ENCODE measurements at regions not wholly inside any gene's neighbourhood (a gene's known extent, or its start where the extent isn't known, plus 50 kb on each side); places are given as distances from the start of the nearest gene placed in this dataset.

DNA sequence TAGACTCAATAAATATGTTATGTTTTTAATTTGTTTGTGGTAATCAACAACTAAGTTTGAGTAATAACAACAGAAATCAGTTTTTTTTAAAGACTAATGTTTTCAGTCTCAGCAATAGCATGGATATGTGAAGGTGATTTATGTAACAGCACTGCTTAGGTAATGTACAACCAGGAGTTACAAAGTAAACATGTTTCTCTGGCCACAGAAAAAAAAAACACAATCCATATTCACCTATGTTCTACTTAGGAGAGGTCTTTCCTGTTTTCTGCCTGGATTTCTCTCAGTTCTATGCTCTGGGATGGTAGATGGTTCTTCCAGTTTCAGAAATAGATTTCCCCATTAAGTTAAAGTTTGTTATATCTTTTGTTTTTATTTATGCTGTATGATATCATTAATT, 579.4 kb downstream of the SI start:
- no peaks in the 10 kb centered on the region for H3K27me3 ChIP-seq (replicated peaks in 1 of 4; ENCODE audit: control extremely low read depth in 1 of 4, control insufficient read depth in 3 of 4, insufficient read depth in 4 of 4, low read length in 3 of 4)
- CTCF ChIA-PET, result no interaction called here
- Mint-ChIP-seq H3K4me1 (no peaks in the 10 kb centered on the region), H3K4me3 (no peak overlapping the region), H3K9me3 (ENCODE audit: insufficient read depth) (peaks cover 8% of the 10 kb centered on the region), H3K27me3 (no peaks in the 10 kb centered on the region), H3K27ac (no peak overlapping the region)
- H4K20me1 ChIP-seq (ENCODE audit: control insufficient read depth, insufficient read depth, low read length, poor library complexity, severe bottlenecking), result no peaks in the 10 kb centered on the region
- POLR2A ChIA-PET, result no interaction called here
- DNase-seq (no peak), ATAC-seq (ENCODE audit: low read depth) (no peak)
- no peaks in the 10 kb centered on the region for H3K79me2 ChIP-seq (ENCODE audit: control insufficient read depth, insufficient read depth, low read length)
- peaks cover 0 to 3% (median 0%) of the 10 kb centered on the region in 3 donors for H3K9me3 ChIP-seq (ENCODE audit: control extremely low read depth in 1 of 3, control insufficient read depth in 2 of 3, insufficient read depth in 1 of 3, low read length in 2 of 3)
- H3K36me3 ChIP-seq (replicated peaks in 1 of 2; ENCODE audit: control extremely low read depth in 1 of 2, control insufficient read depth in 1 of 2, extremely low read depth in 1 of 2, insufficient read depth in 2 of 2, low read length in 1 of 2), result no peaks in the 10 kb centered on the region
- intact Hi-C loops (cut with micrococcal nuclease), result no loop called here
- H3K4me3 ChIP-seq (ENCODE audit: control extremely low read depth in 1 of 5, extremely low read depth in 1 of 5, insufficient read depth in 1 of 5, low read depth in 2 of 5, low read length in 4 of 5), result no peak overlapping the region
- H3K9ac ChIP-seq (ENCODE audit: low read length), result no peak overlapping the region
- H3K4me2 ChIP-seq (replicated peaks; ENCODE audit: low read depth, low read length, poor library complexity, severe bottlenecking), result no peak overlapping the region
- H3K27ac ChIP-seq (ENCODE audit: low read length in 2 of 2), result no peak overlapping the region
- H2AFZ ChIP-seq (ENCODE audit: insufficient read depth, low read depth, low read length, poor library complexity, severe bottlenecking), result no peak overlapping the region
- H3K4me1 ChIP-seq (ENCODE audit: control insufficient read depth in 2 of 2, insufficient read depth in 2 of 2, low read length in 2 of 2), result no peaks in the 10 kb centered on the region
- TF ChIP-seq EZH2 (IDR thresholded peaks at IDR 0.05; ENCODE audit: borderline replicate concordance, insufficient read depth, low read depth, low read length, poor library complexity, severe bottlenecking), result no peak

DNA sequence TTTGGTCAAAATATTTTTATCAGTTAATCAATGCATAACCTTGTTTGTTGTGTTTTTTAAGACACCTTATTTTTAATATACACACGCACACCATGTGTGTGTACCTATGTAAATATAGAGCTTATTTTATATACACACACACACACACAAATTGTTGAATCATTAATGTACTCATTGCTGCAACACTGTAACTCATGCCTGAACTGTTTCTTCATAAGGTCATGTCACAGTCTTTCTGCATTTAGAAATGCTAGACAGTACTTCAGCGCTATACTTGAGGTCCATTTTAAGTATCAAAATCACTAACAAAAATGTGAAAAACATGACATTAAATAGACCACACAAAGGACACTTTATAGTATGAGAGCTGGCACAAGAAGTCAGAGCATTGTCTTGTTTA, 589.4 kb downstream of the SI start:
- ChIA-PET CTCF (no interaction called here), POLR2A (no interaction called here)
- ATAC-seq (ENCODE audit: low read depth) (no peak), DNase-seq (no peak)
- H3K4me3 ChIP-seq (ENCODE audit: control extremely low read depth in 1 of 5, extremely low read depth in 1 of 5, insufficient read depth in 1 of 5, low read depth in 2 of 5, low read length in 4 of 5), result no peak overlapping the region
- H3K9me3 ChIP-seq (ENCODE audit: control extremely low read depth in 1 of 3, control insufficient read depth in 2 of 3, insufficient read depth in 1 of 3, low read length in 2 of 3), result no peaks in the 10 kb centered on the region
- no peak overlapping the region for H3K27ac Mint-ChIP-seq
- intact Hi-C loops (cut with micrococcal nuclease), result no loop called here
- H3K9me3 Mint-ChIP-seq (ENCODE audit: insufficient read depth), result peaks cover 3% of the 10 kb centered on the region
- no peaks in the 10 kb centered on the region for H3K4me1 ChIP-seq (ENCODE audit: control insufficient read depth in 2 of 2, insufficient read depth in 2 of 2, low read length in 2 of 2)
- no peaks in the 10 kb centered on the region for H3K27me3 Mint-ChIP-seq
- H3K27me3 ChIP-seq (replicated peaks in 1 of 4; ENCODE audit: control extremely low read depth in 1 of 4, control insufficient read depth in 3 of 4, insufficient read depth in 4 of 4, low read length in 3 of 4), result no peaks in the 10 kb centered on the region
- no peak overlapping the region for H3K4me2 ChIP-seq (replicated peaks; ENCODE audit: low read depth, low read length, poor library complexity, severe bottlenecking)
- H3K4me1 Mint-ChIP-seq, result no peaks in the 10 kb centered on the region
- H2AFZ ChIP-seq (ENCODE audit: insufficient read depth, low read depth, low read length, poor library complexity, severe bottlenecking), result no peak overlapping the region
- no peaks in the 10 kb centered on the region for H3K36me3 ChIP-seq (replicated peaks in 1 of 2; ENCODE audit: control extremely low read depth in 1 of 2, control insufficient read depth in 1 of 2, extremely low read depth in 1 of 2, insufficient read depth in 2 of 2, low read length in 1 of 2)
- WGBS (ENCODE audit: insufficient coverage), result no CpG with 5 or more reads among the region's 2 CpGs
- no peak for TF ChIP-seq EZH2 (IDR thresholded peaks at IDR 0.05; ENCODE audit: borderline replicate concordance, insufficient read depth, low read depth, low read length, poor library complexity, severe bottlenecking)
- TF ChIP-seq, protein P1, sequence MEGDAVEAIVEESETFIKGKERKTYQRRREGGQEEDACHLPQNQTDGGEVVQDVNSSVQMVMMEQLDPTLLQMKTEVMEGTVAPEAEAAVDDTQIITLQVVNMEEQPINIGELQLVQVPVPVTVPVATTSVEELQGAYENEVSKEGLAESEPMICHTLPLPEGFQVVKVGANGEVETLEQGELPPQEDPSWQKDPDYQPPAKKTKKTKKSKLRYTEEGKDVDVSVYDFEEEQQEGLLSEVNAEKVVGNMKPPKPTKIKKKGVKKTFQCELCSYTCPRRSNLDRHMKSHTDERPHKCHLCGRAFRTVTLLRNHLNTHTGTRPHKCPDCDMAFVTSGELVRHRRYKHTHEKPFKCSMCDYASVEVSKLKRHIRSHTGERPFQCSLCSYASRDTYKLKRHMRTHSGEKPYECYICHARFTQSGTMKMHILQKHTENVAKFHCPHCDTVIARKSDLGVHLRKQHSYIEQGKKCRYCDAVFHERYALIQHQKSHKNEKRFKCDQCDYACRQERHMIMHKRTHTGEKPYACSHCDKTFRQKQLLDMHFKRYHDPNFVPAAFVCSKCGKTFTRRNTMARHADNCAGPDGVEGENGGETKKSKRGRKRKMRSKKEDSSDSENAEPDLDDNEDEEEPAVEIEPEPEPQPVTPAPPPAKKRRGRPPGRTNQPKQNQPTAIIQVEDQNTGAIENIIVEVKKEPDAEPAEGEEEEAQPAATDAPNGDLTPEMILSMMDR (IDR thresholded peaks at IDR 0.05), result no peak
- H3K27ac ChIP-seq (ENCODE audit: low read length in 2 of 2), result no peak overlapping the region
- H3K9ac ChIP-seq (ENCODE audit: low read length), result no peak overlapping the region
- no peak overlapping the region for H3K4me3 Mint-ChIP-seq
- no peaks in the 10 kb centered on the region for H4K20me1 ChIP-seq (ENCODE audit: control insufficient read depth, insufficient read depth, low read length, poor library complexity, severe bottlenecking)
- H3K79me2 ChIP-seq (ENCODE audit: control insufficient read depth, insufficient read depth, low read length), result no peaks in the 10 kb centered on the region

Measured in B cell (primary cell).